ENCODE measurements at regions not wholly inside any gene's neighbourhood (a gene's known extent, or its start where the extent isn't known, plus 50 kb on each side); places are given as distances from the start of the nearest gene placed in this dataset.
"Not testable (repeated sequence)": the region's sequence is repeated elsewhere in the genome, so short reads cannot be mapped to it uniquely, and the experiment has no call there.

DNA sequence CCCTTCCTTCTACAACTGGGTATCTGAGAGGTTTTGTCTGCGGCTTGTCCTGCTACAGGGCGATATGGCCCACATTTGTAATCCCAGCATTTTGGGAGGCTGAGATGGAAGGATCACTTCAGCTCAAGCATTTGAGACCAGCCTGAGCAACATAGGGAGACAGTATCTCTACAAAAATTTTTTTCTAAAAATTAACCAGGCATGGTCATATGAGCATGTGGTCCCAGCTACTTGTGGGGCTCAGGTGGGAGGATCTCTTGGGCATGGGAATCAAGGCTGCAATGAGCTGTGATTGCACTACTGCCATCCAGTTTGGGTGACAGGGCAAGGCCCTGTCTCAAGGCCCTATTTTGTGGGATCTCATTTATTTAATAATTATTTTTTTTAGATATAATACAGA is 420.6 kb upstream of the PABPC4L start:
- DNase-seq (ENCODE audit: low read depth): no peak

DNA sequence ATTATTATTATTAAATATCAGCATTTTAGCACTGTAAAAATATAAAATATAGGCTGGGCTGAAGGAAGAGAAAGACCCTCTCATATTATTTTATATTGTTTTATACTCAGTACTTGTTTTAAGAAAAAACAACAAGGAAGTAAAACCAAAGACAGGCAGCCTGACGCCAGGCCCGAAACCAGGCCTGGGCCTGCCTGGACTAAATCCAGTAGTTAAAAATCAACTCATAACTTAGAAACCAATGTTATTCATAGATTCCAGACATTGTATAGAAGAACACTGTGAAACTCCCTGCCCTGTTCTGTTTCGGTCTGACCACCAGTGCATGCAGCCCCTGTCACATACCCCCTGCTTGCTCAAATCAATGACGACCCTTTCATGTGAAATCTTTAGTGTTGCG is 420.1 kb upstream of the PABPC4L start:
- not testable (repeated sequence) for DNase-seq (ENCODE audit: low read depth)

DNA sequence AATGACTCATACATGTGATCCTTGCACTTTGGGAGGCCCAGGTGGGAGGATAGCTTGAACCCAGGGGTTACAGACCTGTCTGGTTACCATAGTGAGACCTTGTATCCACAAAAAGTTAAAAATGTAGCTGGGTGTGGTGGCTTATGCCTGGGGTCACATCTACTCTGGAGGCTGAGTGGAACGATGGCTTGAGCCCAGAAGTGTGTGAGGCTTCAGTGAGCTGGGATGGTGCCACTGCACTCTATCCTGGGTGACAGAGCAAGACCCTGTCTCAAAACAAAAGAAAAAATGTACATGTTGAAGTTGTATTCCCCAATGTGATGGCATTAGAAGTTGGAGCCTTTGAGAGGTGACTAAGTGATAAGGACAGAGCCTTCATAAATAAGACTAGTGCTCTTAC is 409.4 kb upstream of the PABPC4L start:
- no peak for DNase-seq (ENCODE audit: low read depth)

DNA sequence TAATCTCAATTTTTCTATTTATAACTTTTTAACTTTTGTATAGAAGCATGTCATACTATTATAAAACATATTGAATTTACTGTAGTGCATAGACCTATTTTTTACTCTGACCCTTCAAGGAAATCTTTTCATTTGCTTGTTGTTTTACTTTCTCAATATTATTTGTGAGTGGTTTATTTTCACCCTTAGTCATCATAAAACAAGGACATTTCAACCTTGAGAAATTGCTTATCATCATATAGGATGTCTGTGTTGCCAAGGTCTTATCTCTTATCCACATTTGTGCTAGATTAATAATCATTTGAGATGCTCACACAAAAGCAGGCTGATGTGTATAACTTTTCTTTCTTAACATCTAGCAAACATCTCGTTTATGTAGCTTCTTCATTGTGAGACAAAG is 408.6 kb upstream of the PABPC4L start:
- no peak for DNase-seq (ENCODE audit: low read depth)

DNA sequence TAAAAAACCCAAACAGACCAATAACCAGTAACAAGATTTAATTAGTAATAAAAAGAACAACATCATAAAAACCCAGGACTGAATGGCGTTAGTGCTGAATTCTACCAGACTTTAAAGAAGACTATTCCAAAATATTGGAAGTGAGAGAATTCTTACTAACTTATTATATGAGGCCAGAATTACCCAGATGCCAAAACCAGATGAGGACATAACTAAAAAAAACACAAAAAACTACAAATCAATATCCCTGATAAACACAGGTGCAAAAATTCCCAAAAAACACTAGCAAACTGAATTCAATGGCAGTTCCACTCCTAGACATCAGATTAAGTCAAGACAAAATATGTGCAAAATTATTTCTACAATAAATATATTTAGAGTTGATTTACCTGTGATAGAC is 400.1 kb upstream of the PABPC4L start:
- DNase-seq (ENCODE audit: low read depth): no peak

DNA sequence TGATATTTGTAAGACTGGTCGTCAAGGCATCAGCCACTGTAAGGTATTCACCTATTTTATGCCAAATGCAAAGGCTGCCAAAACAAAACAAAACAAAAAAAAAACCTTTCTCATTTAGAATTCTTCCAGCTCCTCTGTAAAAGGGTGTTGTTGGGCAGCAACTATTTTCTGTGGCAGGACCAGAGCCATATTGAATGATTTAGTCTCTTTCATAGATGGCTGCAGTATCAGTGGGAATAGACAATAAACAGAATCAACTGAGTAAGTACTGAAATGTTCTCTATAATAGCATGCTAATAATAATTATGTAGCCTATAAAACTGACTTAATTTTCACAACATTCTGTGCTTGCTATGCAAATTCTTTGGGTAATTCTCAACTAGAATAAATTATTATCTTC is 389.7 kb upstream of the PABPC4L start:
- no peak for DNase-seq (ENCODE audit: low read depth)

DNA sequence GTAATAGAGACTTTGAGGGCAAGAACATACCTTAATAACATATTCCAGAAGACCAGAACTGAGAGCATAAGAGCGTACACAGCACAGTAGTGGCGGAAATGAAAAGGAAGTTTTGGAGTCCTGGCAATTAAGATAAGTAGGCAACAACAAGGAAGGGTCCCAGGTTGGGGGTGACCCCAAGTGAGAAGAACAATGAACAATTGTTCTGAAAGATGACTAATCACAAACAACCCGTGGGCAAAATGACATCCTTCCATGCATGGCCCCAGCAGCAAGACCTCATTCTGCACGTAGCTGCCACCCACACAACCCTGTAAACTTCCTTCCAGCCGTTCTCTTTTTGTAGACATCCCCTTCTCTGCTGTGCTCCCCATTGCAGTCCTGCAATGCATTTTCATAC is 384.4 kb upstream of the PABPC4L start:
- DNase-seq (ENCODE audit: low read depth): no peak

DNA sequence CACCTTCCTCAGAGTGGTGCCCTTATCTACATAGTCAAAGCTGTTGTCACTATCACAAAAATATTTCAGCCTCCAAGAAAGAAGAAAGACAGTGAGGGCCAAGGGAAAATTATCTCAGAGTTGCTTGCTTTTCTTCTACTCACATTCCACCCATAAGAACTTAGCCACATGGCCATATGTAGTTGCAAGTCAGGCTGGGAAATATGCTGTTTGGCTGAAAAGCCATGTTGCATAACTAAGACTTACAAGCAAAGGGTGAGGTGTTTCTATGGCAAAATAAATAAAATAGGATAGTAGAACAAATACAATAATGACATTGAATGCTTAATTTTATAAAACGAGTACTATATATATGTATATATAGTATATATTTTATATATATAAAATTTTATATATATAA is 365.9 kb upstream of the PABPC4L start:
- DNase-seq (ENCODE audit: low read depth): no peak

DNA sequence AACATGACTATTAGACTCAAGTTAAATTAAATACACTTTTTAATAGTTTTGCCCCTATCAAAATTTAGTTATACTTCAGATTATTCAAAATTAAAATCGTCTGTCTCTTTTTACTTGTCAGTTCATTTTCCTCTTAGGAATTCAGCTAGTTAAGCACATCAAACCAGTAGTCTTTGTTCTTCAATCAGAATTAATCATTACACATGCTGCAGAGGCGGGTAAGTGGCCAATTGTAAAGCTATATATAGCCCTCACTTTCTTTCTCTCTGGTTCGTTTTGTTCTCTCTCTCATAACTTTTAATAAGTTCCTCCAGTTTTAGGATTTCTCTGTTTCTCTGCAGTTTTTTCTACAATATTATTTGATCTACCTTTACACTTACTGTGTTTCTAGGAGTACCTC is 359.1 kb upstream of the PABPC4L start:
- no peak for DNase-seq (ENCODE audit: low read depth)

DNA sequence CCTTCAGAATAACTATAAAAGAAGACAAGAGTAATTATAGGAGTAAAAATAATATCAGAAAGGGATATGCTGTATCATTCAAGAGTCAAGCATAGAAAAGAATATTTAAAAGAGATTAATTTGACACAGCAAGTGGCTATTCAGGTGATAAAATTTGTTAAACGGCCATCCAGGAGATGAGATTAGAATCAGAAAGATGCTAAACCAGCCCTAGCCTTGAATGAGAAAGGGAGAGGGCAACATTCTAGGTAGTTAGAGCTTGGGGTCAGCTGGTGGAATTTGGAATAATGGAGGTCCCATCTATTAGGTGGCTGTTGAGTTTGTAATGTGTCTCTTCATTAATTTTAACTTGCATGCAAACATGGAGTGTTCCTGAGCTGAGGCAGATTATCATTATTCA is 350.5 kb upstream of the PABPC4L start:
- no peak for DNase-seq (ENCODE audit: low read depth)

DNA sequence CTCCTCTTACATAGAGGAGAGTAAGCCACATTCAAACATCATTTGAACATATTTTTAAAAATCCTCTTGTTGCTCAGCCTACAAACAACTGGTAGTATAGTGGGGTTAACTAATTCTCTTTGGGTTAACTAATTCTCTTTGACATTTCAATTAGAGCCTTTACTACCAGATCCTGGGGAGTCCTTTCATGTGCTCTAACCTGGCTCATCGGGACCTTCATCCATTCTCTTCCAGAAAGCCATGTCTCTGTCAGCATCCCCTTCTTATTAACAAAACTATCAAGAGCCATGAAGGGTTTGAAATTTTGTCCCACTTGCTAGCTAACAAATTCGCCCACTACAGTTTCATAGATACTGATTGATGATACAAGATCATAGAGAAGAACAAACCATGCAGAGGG is 349.8 kb upstream of the PABPC4L start:
- no peak for DNase-seq (ENCODE audit: low read depth)

DNA sequence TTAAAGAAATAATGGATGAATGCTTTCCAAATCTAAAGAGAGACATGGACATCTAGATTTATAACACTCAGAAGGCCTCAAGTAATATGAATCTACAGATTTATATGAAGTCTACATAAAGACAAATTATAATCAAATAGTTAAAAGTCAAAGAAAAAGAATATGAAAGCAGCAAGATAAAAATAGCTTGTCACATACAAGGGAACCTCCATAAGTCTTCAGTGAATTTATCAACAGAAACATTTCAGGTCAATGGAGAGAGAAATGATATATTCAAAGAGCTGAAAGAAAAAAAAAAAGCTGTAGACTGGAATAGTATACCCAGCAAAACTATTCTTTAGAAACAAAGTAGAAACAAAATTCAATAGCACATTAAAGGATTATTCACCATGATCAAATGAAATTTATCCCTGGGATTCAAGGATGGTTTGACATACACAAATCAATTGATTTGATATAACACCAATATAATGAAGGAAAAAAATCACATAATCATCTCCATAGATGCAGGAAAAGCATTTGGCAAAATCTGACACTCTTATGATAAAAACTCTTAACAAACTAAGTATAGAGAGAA is 346.6 kb upstream of the PABPC4L start:
- no peak for DNase-seq (ENCODE audit: low read depth)

DNA sequence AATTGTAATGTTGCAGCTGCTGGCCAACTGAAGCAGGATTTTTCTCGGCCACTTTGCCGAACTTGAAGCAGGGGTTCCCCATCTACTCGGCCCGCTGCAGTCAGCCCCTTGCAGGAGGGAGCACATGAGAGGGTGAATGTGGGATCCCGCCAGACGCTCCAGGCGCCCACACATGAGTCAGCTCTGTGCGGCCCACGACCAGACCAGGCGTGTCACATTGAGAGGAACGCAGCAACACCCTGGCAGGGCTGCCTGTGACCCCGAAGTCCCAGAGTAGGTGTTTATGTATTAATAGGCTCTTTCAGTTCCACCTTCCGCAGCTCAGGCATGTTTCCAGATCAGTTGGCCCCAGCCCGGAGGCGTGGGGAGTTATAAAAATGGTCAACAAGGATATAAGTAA is 344.7 kb upstream of the PABPC4L start:
- no peak for DNase-seq (ENCODE audit: low read depth)

DNA sequence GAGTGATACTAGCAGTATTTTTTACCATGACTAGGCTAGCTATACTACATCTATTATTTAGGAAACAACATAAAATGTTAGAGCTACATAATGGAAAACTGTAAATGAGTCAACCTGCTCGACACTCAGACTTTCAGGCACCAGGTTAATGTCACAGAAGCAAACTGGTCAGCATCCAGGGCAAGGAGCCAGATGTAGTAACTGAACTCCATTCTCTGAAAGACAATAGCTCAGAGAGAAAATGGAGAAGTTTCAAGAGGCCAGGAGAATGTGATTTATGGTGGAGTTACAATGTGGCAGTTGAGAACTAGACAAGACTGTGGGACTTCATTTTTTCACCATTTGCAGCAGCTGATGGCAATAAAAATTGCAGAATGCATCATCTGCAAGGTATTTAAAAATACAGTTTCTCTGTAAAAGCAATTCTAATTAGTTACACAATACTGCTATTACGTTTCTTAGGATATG is 342.7 kb upstream of the PABPC4L start:
- no peak for DNase-seq (ENCODE audit: low read depth)

DNA sequence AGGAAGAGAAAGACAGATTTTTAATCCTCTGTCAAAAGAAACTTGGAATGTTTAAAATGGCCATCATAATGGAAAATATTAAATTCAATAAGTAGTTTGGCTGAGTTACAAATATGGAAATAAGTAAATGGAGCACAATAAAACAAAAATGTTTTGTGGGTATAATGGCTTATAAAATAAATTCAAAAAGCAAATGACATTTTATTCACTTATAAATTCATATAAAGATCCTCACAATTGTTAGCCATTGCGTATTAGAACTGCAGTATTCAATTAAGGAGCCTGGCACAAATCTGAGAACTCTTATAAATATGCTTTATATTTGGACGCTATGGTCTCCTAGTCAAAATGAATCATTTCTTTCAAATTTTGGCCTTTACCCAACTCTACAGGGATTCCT is 339.0 kb upstream of the PABPC4L start:
- DNase-seq (ENCODE audit: low read depth): no peak

DNA sequence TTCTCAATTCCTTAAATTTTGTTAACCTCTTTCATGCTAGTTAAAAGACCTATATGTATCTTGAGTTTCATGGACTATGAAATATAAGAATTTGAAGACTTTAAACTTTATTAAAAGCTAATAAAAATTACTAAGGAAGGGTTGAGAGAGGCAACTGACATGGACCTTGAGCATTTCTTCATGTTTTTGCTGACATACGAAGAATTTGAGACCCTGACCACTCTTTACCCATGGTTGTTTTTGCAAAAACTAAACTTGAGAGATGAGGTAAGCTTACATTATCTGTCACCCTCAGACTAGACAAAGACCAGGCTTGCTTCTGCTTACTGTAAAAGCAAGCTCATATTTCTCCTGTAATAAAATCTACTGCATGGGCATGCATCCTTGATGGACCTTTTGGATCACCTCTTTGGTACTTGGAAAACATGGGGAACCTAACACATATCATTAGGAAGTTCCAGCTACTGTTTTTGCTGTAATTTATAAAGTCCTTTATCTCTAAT is 338.2 kb upstream of the PABPC4L start:
- DNase-seq (ENCODE audit: low read depth): no peak

DNA sequence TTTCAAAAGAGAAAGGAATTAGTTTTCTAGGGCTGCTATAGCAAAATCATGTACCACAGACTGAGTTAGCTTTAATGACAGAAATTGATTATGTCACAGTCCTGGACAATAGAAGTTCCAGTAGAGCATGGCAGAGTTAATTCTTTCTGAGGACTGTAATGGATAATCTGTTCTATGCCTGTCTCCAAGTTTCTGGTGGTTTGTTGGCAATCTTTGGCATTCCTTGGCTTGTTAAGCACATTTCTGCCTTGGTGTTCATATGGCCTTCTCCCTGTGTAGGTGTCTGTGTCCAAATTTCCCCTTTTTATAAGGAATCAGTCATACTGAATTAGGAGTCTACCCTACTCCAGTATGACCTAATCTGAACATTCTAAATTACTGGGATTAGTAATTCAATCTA is 336.1 kb upstream of the PABPC4L start:
- DNase-seq (ENCODE audit: low read depth): no peak

DNA sequence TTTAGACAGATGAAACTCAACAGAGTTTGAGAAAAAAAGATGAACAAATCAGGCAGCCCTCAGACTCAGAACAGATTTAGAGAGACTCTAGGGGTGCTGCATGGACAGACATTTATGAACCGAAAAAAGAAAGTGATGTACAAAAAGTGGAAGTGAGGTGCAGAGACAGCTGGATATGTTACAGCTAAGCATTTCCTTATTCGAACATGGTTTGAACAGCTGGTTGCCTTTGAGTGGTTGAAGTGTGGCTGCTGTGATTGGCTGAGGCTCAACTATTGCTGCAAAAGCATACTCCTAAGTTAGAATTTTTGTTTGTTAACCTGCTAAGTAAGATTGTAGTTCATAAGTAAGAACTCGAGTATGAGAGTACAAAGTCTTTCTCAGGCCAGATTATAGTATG is 331.5 kb upstream of the PABPC4L start:
- DNase-seq (ENCODE audit: low read depth): no peak

DNA sequence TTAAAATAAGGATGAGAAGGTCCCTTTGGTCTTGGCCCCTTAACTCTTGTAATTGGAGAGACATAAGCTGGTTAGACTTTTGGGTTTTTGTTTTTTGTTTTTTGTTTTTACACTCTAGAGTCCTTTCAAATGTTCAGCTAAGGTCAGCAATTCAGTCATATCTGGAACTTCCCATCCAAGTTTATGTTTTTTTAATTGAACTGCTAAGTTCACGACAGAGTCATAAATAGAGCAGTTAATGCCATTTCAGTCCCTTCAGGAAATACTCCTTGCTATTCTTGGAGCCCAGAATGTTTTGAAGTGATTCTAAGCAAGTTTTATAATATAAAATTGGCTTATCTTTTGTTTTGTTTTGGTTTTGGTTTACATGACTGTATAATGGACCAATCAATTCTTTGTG is 329.4 kb upstream of the PABPC4L start:
- DNase-seq (ENCODE audit: low read depth): no peak

DNA sequence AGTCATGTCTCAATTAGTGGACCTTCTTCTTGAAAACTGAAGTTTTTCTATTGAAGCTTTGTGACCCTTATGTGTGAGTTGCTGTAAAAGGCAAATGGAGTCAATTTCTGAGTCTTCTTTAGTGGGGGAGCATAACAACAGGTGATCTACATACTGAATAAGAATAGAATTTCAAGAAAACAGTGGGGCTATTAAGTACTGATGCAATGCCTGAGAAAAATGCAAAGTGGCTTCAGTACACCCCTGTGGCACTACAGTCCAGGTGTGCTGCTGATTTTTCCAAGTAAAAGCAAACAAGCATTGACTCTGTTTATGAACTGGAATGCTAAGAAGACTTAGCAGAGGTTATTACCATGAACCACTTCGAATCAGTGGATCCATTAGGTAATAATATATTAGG is 328.0 kb upstream of the PABPC4L start:
- DNase-seq (ENCODE audit: low read depth): no peak

DNA sequence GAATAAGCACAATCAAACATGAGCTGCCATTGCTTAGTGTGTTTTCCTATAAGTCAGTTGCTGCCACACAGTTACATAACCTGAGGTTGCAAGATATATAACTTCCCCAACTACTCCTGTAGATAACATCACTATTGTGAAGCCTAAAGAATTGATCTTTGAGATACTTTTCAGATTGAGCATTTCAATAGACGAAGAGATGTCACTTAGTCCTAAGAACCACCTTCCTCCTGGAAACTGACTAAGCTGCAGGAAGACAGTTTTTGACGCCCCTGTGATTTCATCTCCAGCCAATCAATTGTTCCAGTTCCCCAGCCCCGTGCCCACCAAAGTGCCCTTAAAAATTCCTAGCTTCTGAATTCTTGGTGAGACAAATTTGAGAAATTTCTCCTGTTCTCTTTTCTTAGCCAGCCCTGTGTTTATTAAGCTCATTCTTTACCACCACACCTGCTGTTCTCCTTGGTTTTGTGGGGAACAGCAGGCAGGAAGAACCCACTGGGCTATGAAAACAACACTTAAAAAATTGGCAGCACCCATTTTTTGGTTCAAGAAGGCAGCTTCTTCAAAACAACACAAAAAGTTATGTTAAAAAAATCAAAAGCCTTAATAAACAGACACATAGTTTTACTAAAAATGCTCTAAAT is 317.1 kb upstream of the PABPC4L start:
- no peak for DNase-seq (ENCODE audit: low read depth)

DNA sequence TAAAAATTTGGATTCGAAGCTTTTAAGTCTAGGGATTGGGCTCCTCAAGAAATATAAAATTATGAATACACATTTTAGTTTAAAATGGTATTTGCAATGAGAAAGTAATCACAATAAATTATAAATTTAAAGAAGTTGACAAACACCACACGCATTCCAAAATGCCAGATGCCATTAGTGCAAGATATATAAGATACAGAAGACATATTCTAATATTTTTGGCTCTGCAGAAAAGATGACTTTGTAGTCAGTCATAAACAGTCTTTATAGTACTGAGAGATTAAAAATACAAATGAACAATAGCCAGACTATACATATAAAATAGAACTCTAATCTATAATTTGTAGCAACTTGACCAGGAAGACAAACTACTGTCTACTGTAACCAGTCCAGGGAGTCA is 309.0 kb upstream of the PABPC4L start:
- no peak for DNase-seq (ENCODE audit: low read depth)

DNA sequence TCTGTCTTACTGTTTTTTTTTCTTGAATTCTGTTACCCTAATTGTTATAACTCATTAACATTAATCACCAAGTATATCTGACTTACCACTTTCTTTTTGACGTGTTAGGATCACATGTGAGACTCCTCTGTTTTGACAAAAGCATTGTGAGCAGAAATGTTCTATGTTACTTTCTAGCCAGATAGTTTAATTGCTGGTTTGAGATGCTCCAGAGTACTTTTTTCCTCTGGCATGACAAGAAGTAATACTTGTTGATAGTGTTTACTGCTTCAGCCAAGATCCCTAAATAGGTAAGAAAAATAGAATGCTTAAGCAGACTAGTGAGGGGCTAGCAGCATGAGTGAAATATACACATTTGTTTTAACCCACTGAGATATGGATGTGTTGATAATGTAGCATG is 303.9 kb upstream of the PABPC4L start:
- DNase-seq (ENCODE audit: low read depth): no peak

DNA sequence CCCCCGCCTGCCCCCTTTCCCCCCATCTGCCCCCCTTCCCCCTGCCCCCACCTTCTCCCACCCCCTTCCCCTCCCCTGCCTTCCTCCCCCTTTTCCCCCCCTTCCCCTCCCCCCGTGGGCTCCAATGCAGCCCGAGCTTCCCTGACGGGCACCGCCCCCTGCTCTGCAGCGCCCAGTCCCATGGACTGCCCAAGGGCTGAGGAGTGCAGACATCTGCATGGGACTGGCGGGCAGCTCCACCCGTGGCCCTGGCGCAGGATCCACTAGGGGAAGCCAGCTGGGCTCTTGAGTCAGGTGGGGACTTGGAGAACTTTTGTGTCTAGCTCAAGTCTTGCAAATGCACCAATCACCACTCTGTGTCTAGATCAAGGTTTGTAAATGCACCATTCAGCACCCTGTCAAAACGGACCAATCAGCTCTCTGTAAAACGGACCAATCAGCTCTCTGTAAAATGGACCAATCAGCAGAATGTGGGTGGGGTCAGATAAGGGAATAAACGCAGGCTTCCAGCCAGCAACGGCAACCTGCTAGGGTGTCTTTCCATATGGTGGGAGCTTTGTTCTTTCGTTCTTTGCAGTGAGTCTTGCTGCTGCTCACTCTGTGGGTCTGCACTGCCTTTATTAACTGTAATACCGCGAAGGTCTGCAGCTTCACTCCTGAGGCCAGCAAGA is 300.5 kb upstream of the PABPC4L start:
- DNase-seq (ENCODE audit: low read depth): no peak

Measured in non-pigmented ciliary epithelial cell (primary cell).